22Rv1 (cell line): ENCODE measurements at regions not wholly inside any gene's neighbourhood (a gene's known extent, or its start where the extent isn't known, plus 50 kb on each side); places are given as distances from the start of the nearest gene placed in this dataset.

Experiments
- CTCF ChIP-seq: fragments of 450-650 bp; IDR thresholded peaks from 2 replicates; pipeline ENCODE4 v1.5.1; 2017; ENCODE audit warnings: mild to moderate bottlenecking
- ZFX ChIP-seq: fragments of 450-650 bp; IDR thresholded peaks from 2 replicates; pipeline ENCODE4 v1.6.1; 2017; ENCODE audit warnings: antibody characterized with exemption, borderline replicate concordance

GRCh38 chr17:73973586-73974409 is 229.7 kb upstream of the RPL38 start:
- no peak for TF ChIP-seq CTCF
- TF ChIP-seq ZFX: no peak
